HCT116 (cell line): ENCODE measurements at regions not wholly inside any gene's neighbourhood (a gene's known extent, or its start where the extent isn't known, plus 50 kb on each side); places are given as distances from the start of the nearest gene placed in this dataset.

ENCODE experiments used
- ATAC-seq: fragments of 200-7000 bp; cut with Tn5 transposase; 2 replicates; pipeline ENCODE4 v1.9.1; 2020; ENCODE audit warnings: mild to moderate bottlenecking, moderate library complexity
- BruUV-seq: library from RNA; stranded (reverse); fragments of 400-500 nt; replicated peaks from 2 replicates; lab custom pipeline; 2021; lab: Mats Ljungman, UMichigan
- CTCF ChIA-PET: fragments of 300-600 bp; sonication (Branson Sonifier 250); formaldehyde crosslinking; loops from one replicate; lab custom pipeline; 2021; ENCODE audit warnings: antibody characterized with exemption; lab: Charles Lee
- POLR2A ChIA-PET: fragments of 300-600, 350-600 bp; sonication (Branson Sonifier 250); formaldehyde crosslinking; loops from one replicate; lab custom pipeline; 2021; ENCODE audit warnings: antibody characterized with exemption; lab: Charles Lee
- RAD21 ChIA-PET, 2 experiments: fragments of 300-600 bp; sonication (Branson Sonifier 250); formaldehyde crosslinking; loops; one replicate each; lab custom pipeline; 2023; ENCODE audit warnings: low total read pairs in 2 of 2; ENCODE audit not compliant: uncharacterized antibody in 2 of 2, unreplicated experiment in 2 of 2, low non-redundant PET in 1 of 2; lab: Charles Lee
- DNase-seq: peaks from one replicate; pipeline ENCODE4 v3.0.0-alpha.2; 2010; ENCODE audit warnings: low read depth, low spot score
- H2AFZ ChIP-seq: fragments of 200-600 bp; shearing (Covaris generic), sonication (generic); 2 replicates; pipeline ENCODE4 v1.6.1; 2017; ENCODE audit warnings: low read depth, mixed run types, mixed read lengths, antibody characterized with exemption, low read length; ENCODE audit not compliant: poor library complexity, severe bottlenecking
- H3K27ac ChIP-seq: 2 replicates; pipeline ENCODE4 v1.5.1; 2012; ENCODE audit warnings: low read depth, low read length
- H3K27me3 ChIP-seq: fragments of 200-600 bp; sonication (generic); 2 replicates; pipeline ENCODE4 v1.6.1; 2016; ENCODE audit warnings: mixed run types, low read length, mixed read lengths; ENCODE audit not compliant: insufficient read depth
- H3K36me3 ChIP-seq, 2 experiments: fragments of 200-500 bp in 1 of 2; fragments of 200-600 bp in 1 of 2; sonication (Bioruptor generic) in 1 of 2; sonication (generic) in 1 of 2; 2 replicates each; pipeline versions ENCODE4 v1.5.1 to v1.6.1; 2014 to 2016; ENCODE audit warnings: low read length in 2 of 2, inconsistent platforms in 1 of 2, mixed read lengths in 1 of 2, mixed run types in 1 of 2; ENCODE audit not compliant: insufficient read depth in 2 of 2, control insufficient read depth in 1 of 2
- H3K4me1 ChIP-seq, 2 experiments: fragments of 200-600 bp in 1 of 2; sonication (generic) in 1 of 2; 2 replicates each; pipeline versions ENCODE4 v1.5.1 to v1.6.1; 2012 to 2017; ENCODE audit warnings: low read length in 2 of 2, inconsistent platforms in 1 of 2, mild to moderate bottlenecking in 1 of 2, mixed read lengths in 1 of 2, mixed run types in 1 of 2, moderate library complexity in 1 of 2; ENCODE audit not compliant: insufficient read depth in 2 of 2, control insufficient read depth in 1 of 2
- H3K4me2 ChIP-seq: fragments of 200-600 bp; sonication (generic); 2 replicates; pipeline ENCODE4 v1.6.1; 2017; ENCODE audit warnings: mixed run types, low read length, mixed read lengths
- H3K4me3 ChIP-seq, 2 experiments: fragments of 200-600 bp in 1 of 2; sonication (generic) in 1 of 2; replicated peaks in 1 of 2; 2 replicates each; pipeline ENCODE4 v1.5.1; 2011 to 2016; ENCODE audit warnings: low read length in 2 of 2, control low read depth in 1 of 2, low read depth in 1 of 2, mild to moderate bottlenecking in 1 of 2, mixed read lengths in 1 of 2, mixed run types in 1 of 2
- H3K79me2 ChIP-seq: fragments of 200-600 bp; sonication (generic); 2 replicates; pipeline ENCODE4 v1.6.1; 2017; ENCODE audit warnings: mild to moderate bottlenecking, mixed run types, low read length, moderate library complexity, mixed read lengths; ENCODE audit not compliant: insufficient read depth
- H3K9ac ChIP-seq: fragments of 200-600 bp; sonication (generic); 2 replicates; pipeline ENCODE4 v1.6.1; 2016; ENCODE audit warnings: low read length, mixed read lengths
- H3K9me2 ChIP-seq: fragments of 200-600 bp; sonication (generic), shearing (Covaris generic); 2 replicates; pipeline ENCODE4 v1.6.1; 2017; ENCODE audit warnings: mixed run types, mild to moderate bottlenecking, moderate library complexity; ENCODE audit not compliant: insufficient read depth
- H3K9me3 ChIP-seq, 2 experiments: fragments of 200-500 bp in 1 of 2; fragments of 200-600 bp in 1 of 2; sonication (Bioruptor generic) in 1 of 2; sonication (generic) in 1 of 2; 2 replicates each; pipeline ENCODE4 v1.6.1; 2014 to 2017; ENCODE audit warnings: low read length in 2 of 2, mixed read lengths in 2 of 2, inconsistent platforms in 1 of 2, low read depth in 1 of 2, mild to moderate bottlenecking in 1 of 2, mixed run types in 1 of 2, moderate library complexity in 1 of 2; ENCODE audit not compliant: control insufficient read depth in 1 of 2, insufficient read depth in 1 of 2
- H4K20me1 ChIP-seq: fragments of 200-600 bp; sonication (generic), shearing (Covaris generic); 2 replicates; pipeline ENCODE4 v1.6.1; 2017; ENCODE audit warnings: mixed run types, mild to moderate bottlenecking, moderate library complexity; ENCODE audit not compliant: insufficient read depth
- ELF1 ChIP-seq: IDR thresholded peaks from 2 replicates; pipeline ENCODE4 v1.6.1; 2012; ENCODE audit warnings: low read depth, borderline replicate concordance
- EZH2 ChIP-seq: fragments of 200-600 bp; sonication (generic); IDR thresholded peaks from 2 replicates; pipeline ENCODE4 v1.6.1; 2017; ENCODE audit warnings: antibody characterized with exemption, mixed run types
- FOSL1 ChIP-seq: IDR thresholded peaks from 2 replicates; pipeline ENCODE4 v1.6.1; 2012; ENCODE audit warnings: low read depth
- JUND ChIP-seq: IDR thresholded peaks from 2 replicates; pipeline ENCODE4 v1.6.1; 2012
- POLR2A ChIP-seq: IDR thresholded peaks from 2 replicates; pipeline ENCODE4 v1.7.0; 2011; ENCODE audit warnings: borderline replicate concordance; ENCODE audit not compliant: insufficient read depth, insufficient read length; ENCODE audit errors: extremely low read depth
- POLR2AphosphoS5 ChIP-seq: IDR thresholded peaks from 2 replicates; pipeline ENCODE4 v1.6.1; 2011; ENCODE audit warnings: mild to moderate bottlenecking, low read depth, low read length, moderate library complexity
- SRF ChIP-seq: IDR thresholded peaks from 2 replicates; pipeline ENCODE4 v1.6.1; 2012; ENCODE audit warnings: low read depth
- TCF7L2 ChIP-seq: IDR thresholded peaks from 2 replicates; pipeline ENCODE4 v1.7.0; 2011; ENCODE audit warnings: borderline replicate concordance, inconsistent platforms; ENCODE audit not compliant: insufficient read depth, insufficient read length; ENCODE audit errors: extremely low read depth
- YY1 ChIP-seq: IDR thresholded peaks from 2 replicates; pipeline ENCODE4 v1.6.1; 2011; ENCODE audit warnings: low read length, low read depth, moderate library complexity, mild to moderate bottlenecking; ENCODE audit not compliant: insufficient replicate concordance; ENCODE audit errors: extremely low read depth
- intact Hi-C: fragments of 100-400 bp; cut with micrococcal nuclease; formaldehyde crosslinking; loops from 2 replicates; pipeline ENCODE4 v1.10.0; 2022
- TF ChIP-seq, protein P1 (sequence below): IDR thresholded peaks from 2 replicates; pipeline ENCODE4 v1.6.1; 2012
- TF ChIP-seq, protein P2 (sequence below): IDR thresholded peaks from 2 replicates; pipeline ENCODE4 v1.6.1; 2012
- TF ChIP-seq, protein P3 (sequence below): IDR thresholded peaks from 2 replicates; pipeline ENCODE4 v1.6.1; 2012; ENCODE audit warnings: low read depth

DNA sequence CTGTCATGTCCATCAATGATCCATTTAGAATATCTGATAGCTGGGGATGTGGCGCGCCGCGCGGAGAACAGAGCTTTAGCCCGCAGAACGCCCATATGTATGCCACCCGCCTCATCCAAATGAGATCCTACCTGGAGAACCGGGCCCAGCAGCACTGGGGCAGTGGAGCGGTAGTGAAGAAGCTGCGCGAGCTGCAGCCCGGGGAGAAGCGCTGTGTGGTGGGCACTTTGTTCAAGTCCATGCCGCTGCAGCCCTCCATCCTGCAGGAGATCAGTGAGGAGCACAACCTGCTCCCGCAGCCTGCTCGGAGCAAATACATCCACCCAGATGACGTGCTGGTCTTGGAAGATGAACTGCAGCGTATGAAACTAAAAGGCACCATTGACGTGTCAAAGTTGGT, 313.7 kb downstream of the NR2F1-AS1 start:
- Histone ChIP-seq H3K79me2 (no peaks in the 10 kb centered on the region), H3K36me3 (no peaks in the 10 kb centered on the region), H2AFZ (no peak overlapping the region), H3K4me2 (no peak overlapping the region), H3K27me3 (no peaks in the 10 kb centered on the region), H3K9ac (no peak overlapping the region), H3K9me2 (no peaks in the 10 kb centered on the region), H3K9me3 (no peaks in the 10 kb centered on the region), H3K4me3 (no peak overlapping the region), H3K4me1 (no peaks in the 10 kb centered on the region), H4K20me1 (no peaks in the 10 kb centered on the region), H3K27ac (no peak overlapping the region)
- ATAC-seq (no peak), DNase-seq (no peak)
- ChIA-PET CTCF (no interaction called here), RAD21 (no interaction called here), POLR2A (no interaction called here)
- intact Hi-C loops, result no loop called here
- BruUV-seq, result no TSS peak
- TF ChIP-seq SRF, result no peak
- TF ChIP-seq POLR2A, result no peak
- TF ChIP-seq, protein P1, sequence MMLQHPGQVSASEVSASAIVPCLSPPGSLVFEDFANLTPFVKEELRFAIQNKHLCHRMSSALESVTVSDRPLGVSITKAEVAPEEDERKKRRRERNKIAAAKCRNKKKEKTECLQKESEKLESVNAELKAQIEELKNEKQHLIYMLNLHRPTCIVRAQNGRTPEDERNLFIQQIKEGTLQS, result no peak
- TF ChIP-seq FOSL1, result no peak
- TF ChIP-seq, protein P2, sequence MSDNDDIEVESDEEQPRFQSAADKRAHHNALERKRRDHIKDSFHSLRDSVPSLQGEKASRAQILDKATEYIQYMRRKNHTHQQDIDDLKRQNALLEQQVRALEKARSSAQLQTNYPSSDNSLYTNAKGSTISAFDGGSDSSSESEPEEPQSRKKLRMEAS, result no peak
- no peak for TF ChIP-seq POLR2AphosphoS5
- no peak for TF ChIP-seq TCF7L2
- no peak for TF ChIP-seq ELF1
- no peak for TF ChIP-seq JUND
- TF ChIP-seq, protein P3, sequence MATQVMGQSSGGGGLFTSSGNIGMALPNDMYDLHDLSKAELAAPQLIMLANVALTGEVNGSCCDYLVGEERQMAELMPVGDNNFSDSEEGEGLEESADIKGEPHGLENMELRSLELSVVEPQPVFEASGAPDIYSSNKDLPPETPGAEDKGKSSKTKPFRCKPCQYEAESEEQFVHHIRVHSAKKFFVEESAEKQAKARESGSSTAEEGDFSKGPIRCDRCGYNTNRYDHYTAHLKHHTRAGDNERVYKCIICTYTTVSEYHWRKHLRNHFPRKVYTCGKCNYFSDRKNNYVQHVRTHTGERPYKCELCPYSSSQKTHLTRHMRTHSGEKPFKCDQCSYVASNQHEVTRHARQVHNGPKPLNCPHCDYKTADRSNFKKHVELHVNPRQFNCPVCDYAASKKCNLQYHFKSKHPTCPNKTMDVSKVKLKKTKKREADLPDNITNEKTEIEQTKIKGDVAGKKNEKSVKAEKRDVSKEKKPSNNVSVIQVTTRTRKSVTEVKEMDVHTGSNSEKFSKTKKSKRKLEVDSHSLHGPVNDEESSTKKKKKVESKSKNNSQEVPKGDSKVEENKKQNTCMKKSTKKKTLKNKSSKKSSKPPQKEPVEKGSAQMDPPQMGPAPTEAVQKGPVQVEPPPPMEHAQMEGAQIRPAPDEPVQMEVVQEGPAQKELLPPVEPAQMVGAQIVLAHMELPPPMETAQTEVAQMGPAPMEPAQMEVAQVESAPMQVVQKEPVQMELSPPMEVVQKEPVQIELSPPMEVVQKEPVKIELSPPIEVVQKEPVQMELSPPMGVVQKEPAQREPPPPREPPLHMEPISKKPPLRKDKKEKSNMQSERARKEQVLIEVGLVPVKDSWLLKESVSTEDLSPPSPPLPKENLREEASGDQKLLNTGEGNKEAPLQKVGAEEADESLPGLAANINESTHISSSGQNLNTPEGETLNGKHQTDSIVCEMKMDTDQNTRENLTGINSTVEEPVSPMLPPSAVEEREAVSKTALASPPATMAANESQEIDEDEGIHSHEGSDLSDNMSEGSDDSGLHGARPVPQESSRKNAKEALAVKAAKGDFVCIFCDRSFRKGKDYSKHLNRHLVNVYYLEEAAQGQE, result no peak
- TF ChIP-seq EZH2, result no peak
- no peak for TF ChIP-seq YY1
